GM21723 (cell line): ENCODE measurements at regions not wholly inside any gene's neighbourhood (a gene's known extent, or its start where the extent isn't known, plus 50 kb on each side); places are given as distances from the start of the nearest gene placed in this dataset.
"Not testable (repeated sequence)": the region's sequence is repeated elsewhere in the genome, so short reads cannot be mapped to it uniquely, and the experiment has no call there.

Experiments
- ATAC-seq: cut with Tn5 transposase; IDR thresholded peaks from one replicate; pipeline ENCODE4 v1.9.1; 2021; ENCODE audit warnings: mild to moderate bottlenecking, moderate library complexity; ENCODE audit not compliant: unreplicated experiment

- ATAC-seq = no peak
Measured at GRCh38 chr2:67318031-67318430, 79.1 kb upstream of the ETAA1 start.

- ATAC-seq = no peak
Measured at GRCh38 chr2:67318563-67318962, 78.6 kb upstream of the ETAA1 start.

GRCh38 chr2:67318993-67319481 is 78.1 kb upstream of the ETAA1 start:
- ATAC-seq = no peak

GRCh38 chr2:67320861-67321587 is 76.1 kb upstream of the ETAA1 start:
- no peak for ATAC-seq

- no peak for ATAC-seq
Measured at GRCh38 chr2:67321588-67321903, 75.6 kb upstream of the ETAA1 start.

- no peak for ATAC-seq
Measured at GRCh38 chr2:67322353-67323001, 74.7 kb upstream of the ETAA1 start.

- no peak for ATAC-seq
Measured at GRCh38 chr2:67323209-67323991, 73.7 kb upstream of the ETAA1 start.

- ATAC-seq = no peak
Measured at GRCh38 chr2:67329513-67329912, 67.6 kb upstream of the ETAA1 start.

- ATAC-seq = no peak
Measured at GRCh38 chr2:67329951-67330350, 67.2 kb upstream of the ETAA1 start.

GRCh38 chr2:67331419-67332086 is 65.6 kb upstream of the ETAA1 start:
- not testable (repeated sequence) for ATAC-seq

GRCh38 chr2:67337903-67338302 is 59.2 kb upstream of the ETAA1 start:
- no peak for ATAC-seq

GRCh38 chr2:67338601-67339233 is 58.4 kb upstream of the ETAA1 start:
- no peak for ATAC-seq

- ATAC-seq = no peak
Measured at GRCh38 chr2:67339234-67339885, 57.8 kb upstream of the ETAA1 start.

- ATAC-seq = no peak
Measured at GRCh38 chr2:67340133-67341011, 56.8 kb upstream of the ETAA1 start.

- ATAC-seq = no peak
Measured at GRCh38 chr2:67341012-67341318, 56.2 kb upstream of the ETAA1 start.

- no peak for ATAC-seq
Measured at GRCh38 chr2:67341336-67341735, 55.8 kb upstream of the ETAA1 start.

- ATAC-seq = no peak
Measured at GRCh38 chr2:67342394-67342793, 54.7 kb upstream of the ETAA1 start.

- ATAC-seq = no peak
Measured at GRCh38 chr2:67346718-67347407, 50.3 kb upstream of the ETAA1 start.
